A673 (cell line): ENCODE measurements at regions not wholly inside any gene's neighbourhood (a gene's known extent, or its start where the extent isn't known, plus 50 kb on each side); places are given as distances from the start of the nearest gene placed in this dataset.

Experiments
- BruUV-seq: library from RNA; stranded (reverse); fragments of 400-500 nt; replicated peaks from 2 replicates; lab custom pipeline; 2021; lab: Mats Ljungman, UMichigan
- CTCF ChIA-PET: fragments of 300-600 bp; sonication (Branson Sonifier 250); formaldehyde crosslinking; loops from one replicate; lab custom pipeline; 2022; ENCODE audit warnings: antibody characterized with exemption; lab: Charles Lee
- POLR2A ChIA-PET: fragments of 300-600 bp; sonication (Branson Sonifier 250); formaldehyde crosslinking; loops from one replicate; lab custom pipeline; 2022; ENCODE audit warnings: antibody characterized with exemption; ENCODE audit not compliant: low non-redundant PET; lab: Charles Lee
- DNase-seq: peaks from one replicate; pipeline ENCODE4 v3.0.0-alpha.2; 2015; ENCODE audit warnings: low spot score
- H3K27ac ChIP-seq: fragments of 200-600 bp; sonication (generic); 2 replicates; pipeline ENCODE4 v1.5.1; 2016; ENCODE audit warnings: mixed run types, low read depth, mild to moderate bottlenecking, mixed read lengths, antibody characterized with exemption, low read length; ENCODE audit not compliant: poor library complexity, severe bottlenecking
- H3K27me3 ChIP-seq: fragments of 200-600 bp; sonication (generic); replicated peaks from 2 replicates; pipeline ENCODE4 v1.6.1; 2017; ENCODE audit warnings: mixed run types, low read depth, mild to moderate bottlenecking, mixed read lengths, antibody characterized with exemption, low read length; ENCODE audit not compliant: insufficient read depth, poor library complexity
- H3K36me3 ChIP-seq: fragments of 200-600 bp; sonication (generic); 2 replicates; pipeline ENCODE4 v1.6.1; 2016; ENCODE audit warnings: mixed run types, mild to moderate bottlenecking, mixed read lengths, antibody characterized with exemption, low read length; ENCODE audit not compliant: insufficient read depth, poor library complexity, severe bottlenecking
- H3K4me1 ChIP-seq: fragments of 200-600 bp; sonication (generic); 2 replicates; pipeline ENCODE4 v1.6.1; 2017; ENCODE audit warnings: mixed run types, mild to moderate bottlenecking, mixed read lengths, antibody characterized with exemption, low read length; ENCODE audit not compliant: insufficient read depth, poor library complexity, severe bottlenecking
- H3K4me3 ChIP-seq: fragments of 200-600 bp; sonication (generic); 2 replicates; pipeline ENCODE4 v1.5.1; 2016; ENCODE audit warnings: low read depth, mixed run types, mild to moderate bottlenecking, mixed read lengths, low read length; ENCODE audit not compliant: poor library complexity, severe bottlenecking
- H3K9me3 ChIP-seq: fragments of 200-600 bp; sonication (generic); 2 replicates; pipeline ENCODE4 v1.6.1; 2016; ENCODE audit warnings: mixed run types, low read depth, mild to moderate bottlenecking, mixed read lengths, antibody characterized with exemption, low read length; ENCODE audit not compliant: poor library complexity, severe bottlenecking
- EZH2 ChIP-seq: fragments of 200-600 bp; sonication (generic); IDR thresholded peaks from 2 replicates; pipeline ENCODE4 v1.6.1; 2017; ENCODE audit warnings: borderline replicate concordance, low read depth, mild to moderate bottlenecking, mixed read lengths, antibody characterized with exemption, low read length; ENCODE audit not compliant: poor library complexity, severe bottlenecking
- intact Hi-C: fragments of 100-400 bp; cut with micrococcal nuclease; formaldehyde crosslinking; loops from one replicate; pipeline ENCODE4 v1.10.0; 2022; ENCODE audit not compliant: unreplicated experiment
- TF ChIP-seq, protein P1 (sequence below): fragments of 300-800, 200-600 bp; sonication (generic); conservative IDR thresholded peaks from 2 replicates; pipeline ENCODE4 v1.5.1; 2017; ENCODE audit warnings: low read depth, mild to moderate bottlenecking, antibody characterized with exemption, low read length, moderate library complexity, mixed read lengths

DNA sequence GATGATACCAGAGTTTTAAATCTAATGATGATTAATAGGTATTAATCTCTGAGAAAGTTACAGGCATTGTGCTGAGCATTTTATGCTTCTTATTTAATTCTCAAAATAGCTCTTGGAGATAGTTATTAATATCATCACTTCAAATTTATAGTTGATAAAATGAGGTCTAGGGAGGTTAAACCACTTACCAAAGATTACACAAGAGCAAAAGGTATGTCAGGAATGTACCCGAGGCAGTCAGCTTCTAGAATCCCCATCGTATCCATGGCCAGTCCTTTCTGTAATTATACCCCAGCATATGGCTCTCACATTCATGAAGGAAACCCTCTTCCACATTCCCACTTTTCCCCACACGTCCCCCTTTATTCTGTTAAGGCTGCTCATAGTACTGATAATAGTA lies 421.3 kb downstream of the PYDC2 start:
- ChIA-PET CTCF (no interaction called here), POLR2A (no interaction called here)
- no peaks in the 10 kb centered on the region for H3K27me3 ChIP-seq
- no peak for DNase-seq
- TF ChIP-seq, protein P1, sequence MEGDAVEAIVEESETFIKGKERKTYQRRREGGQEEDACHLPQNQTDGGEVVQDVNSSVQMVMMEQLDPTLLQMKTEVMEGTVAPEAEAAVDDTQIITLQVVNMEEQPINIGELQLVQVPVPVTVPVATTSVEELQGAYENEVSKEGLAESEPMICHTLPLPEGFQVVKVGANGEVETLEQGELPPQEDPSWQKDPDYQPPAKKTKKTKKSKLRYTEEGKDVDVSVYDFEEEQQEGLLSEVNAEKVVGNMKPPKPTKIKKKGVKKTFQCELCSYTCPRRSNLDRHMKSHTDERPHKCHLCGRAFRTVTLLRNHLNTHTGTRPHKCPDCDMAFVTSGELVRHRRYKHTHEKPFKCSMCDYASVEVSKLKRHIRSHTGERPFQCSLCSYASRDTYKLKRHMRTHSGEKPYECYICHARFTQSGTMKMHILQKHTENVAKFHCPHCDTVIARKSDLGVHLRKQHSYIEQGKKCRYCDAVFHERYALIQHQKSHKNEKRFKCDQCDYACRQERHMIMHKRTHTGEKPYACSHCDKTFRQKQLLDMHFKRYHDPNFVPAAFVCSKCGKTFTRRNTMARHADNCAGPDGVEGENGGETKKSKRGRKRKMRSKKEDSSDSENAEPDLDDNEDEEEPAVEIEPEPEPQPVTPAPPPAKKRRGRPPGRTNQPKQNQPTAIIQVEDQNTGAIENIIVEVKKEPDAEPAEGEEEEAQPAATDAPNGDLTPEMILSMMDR: no peak
- TF ChIP-seq EZH2: no peak
- intact Hi-C loops: no loop called here
- no peaks in the 10 kb centered on the region for H3K4me1 ChIP-seq
- H3K4me3 ChIP-seq: no peak overlapping the region
- no peaks in the 10 kb centered on the region for H3K9me3 ChIP-seq
- no peaks in the 10 kb centered on the region for H3K36me3 ChIP-seq
- no TSS peak for BruUV-seq
- no peak overlapping the region for H3K27ac ChIP-seq

DNA sequence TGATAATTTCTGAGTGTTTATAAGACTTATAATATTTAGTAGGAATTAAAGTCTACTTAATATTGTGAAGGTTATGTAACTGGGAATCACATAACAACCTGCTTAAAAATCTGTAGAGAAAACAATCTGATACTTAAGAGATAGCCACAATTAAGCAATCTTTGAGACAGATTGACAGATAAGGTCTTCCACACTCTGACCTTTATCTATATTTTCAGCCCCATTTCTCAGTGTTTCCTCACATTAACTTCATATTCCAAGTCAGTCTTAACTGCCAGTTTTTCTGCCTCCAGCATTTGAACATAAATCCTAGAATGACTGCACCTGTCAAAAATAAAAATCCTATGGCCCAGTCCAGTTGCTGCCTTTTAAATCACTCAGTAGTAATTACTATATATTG lies 423.2 kb downstream of the PYDC2 start:
- POLR2A ChIA-PET: no interaction called here
- DNase-seq: no peak
- Histone ChIP-seq H3K27me3 (no peaks in the 10 kb centered on the region), H3K4me3 (no peak overlapping the region), H3K27ac (no peak overlapping the region), H3K4me1 (no peaks in the 10 kb centered on the region), H3K9me3 (no peaks in the 10 kb centered on the region), H3K36me3 (no peaks in the 10 kb centered on the region)
- intact Hi-C loops: no loop called here
- TF ChIP-seq, protein P1: no peak
- TF ChIP-seq EZH2: no peak
- BruUV-seq: no TSS peak
- CTCF ChIA-PET: no interaction called here

DNA sequence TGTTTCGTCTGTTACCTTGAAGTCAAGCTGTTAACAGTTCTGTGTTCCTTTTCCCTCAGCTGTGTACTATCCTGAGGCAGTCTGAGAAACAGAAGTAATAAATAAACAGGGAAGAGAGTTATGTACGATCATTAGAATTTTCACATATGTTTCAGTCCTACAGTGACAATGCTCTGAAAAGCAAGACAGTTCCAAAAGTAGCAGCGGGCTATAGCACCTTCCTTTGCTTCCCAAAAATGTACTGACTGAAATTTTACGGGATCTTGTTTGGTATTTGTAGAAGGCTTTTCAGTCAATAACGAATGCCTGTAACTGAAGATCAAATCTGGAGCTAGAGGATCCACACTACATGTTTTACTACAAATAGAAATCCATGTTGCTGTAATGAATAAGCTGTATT lies 428.1 kb downstream of the PYDC2 start:
- no peak for DNase-seq
- Histone ChIP-seq H3K4me1 (no peaks in the 10 kb centered on the region), H3K27me3 (no peaks in the 10 kb centered on the region), H3K27ac (no peak overlapping the region), H3K36me3 (no peaks in the 10 kb centered on the region), H3K9me3 (no peaks in the 10 kb centered on the region), H3K4me3 (no peak overlapping the region)
- no peak for TF ChIP-seq EZH2
- TF ChIP-seq, protein P1: no peak
- ChIA-PET POLR2A (no interaction called here), CTCF (no interaction called here)
- no TSS peak for BruUV-seq
- intact Hi-C loops: no loop called here

DNA sequence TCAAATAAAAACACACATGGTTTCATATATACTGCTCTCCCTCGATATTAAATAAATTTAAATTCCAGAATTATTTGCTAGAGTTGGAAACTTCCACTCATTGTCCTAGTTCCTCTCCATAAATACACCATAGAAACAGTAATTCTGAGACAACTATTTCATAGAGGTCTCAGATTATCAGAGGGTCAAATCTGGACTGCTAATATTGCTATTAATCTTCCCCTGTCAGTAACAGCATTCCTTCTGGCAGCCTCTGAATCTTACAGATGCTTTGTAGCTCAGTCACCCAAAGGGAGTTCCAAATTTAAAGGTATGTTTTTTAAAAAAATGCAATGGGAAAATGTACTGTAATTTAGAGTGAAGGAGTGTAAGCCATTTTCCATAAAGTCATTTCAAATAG lies 428.8 kb downstream of the PYDC2 start:
- no peaks in the 10 kb centered on the region for H3K4me1 ChIP-seq
- TF ChIP-seq, protein P1: no peak
- TF ChIP-seq EZH2: no peak
- no TSS peak for BruUV-seq
- DNase-seq: no peak
- H3K27ac ChIP-seq: no peak overlapping the region
- no peaks in the 10 kb centered on the region for H3K27me3 ChIP-seq
- H3K4me3 ChIP-seq: no peak overlapping the region
- ChIA-PET CTCF (no interaction called here), POLR2A (no interaction called here)
- no peaks in the 10 kb centered on the region for H3K9me3 ChIP-seq
- H3K36me3 ChIP-seq: no peaks in the 10 kb centered on the region
- intact Hi-C loops: no loop called here
